ENCODE measurements at regions not wholly inside any gene's neighbourhood (a gene's known extent, or its start where the extent isn't known, plus 50 kb on each side); places are given as distances from the start of the nearest gene placed in this dataset.

DNA sequence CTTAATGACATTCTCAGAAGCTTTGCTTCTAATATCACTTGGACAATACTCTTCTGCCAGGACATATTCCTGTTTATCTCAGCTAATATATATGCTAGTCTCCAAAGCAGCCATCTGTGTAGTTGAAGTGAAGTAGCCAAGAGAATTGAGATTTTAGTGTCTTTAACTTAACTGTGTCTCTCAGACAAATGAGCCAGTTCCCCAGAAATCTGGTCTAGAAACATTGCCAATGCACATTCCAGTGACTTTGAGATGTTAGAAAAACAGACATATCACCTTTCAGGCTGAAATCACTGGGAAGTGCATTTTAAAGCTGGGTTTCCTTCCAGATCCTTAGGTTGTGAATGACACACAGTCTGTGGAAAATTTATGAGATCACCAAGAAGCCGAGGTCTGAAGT lies 114.6 kb downstream of the MTX3 start:
- H3K27me3 ChIP-seq (ENCODE audit: insufficient read depth, low read depth, low read length), result no peaks in the 10 kb centered on the region
- H3K9ac ChIP-seq (ENCODE audit: low read length), result no peak overlapping the region
- no peaks in the 10 kb centered on the region for H3K79me2 ChIP-seq (replicated peaks; ENCODE audit: insufficient read depth, low read length)
- no peaks in the 10 kb centered on the region for H3K9me3 ChIP-seq (ENCODE audit: low read length)
- H3K36me3 ChIP-seq (ENCODE audit: insufficient read depth, low read length), result no peaks in the 10 kb centered on the region
- H3K4me3 ChIP-seq (ENCODE audit: low read length), result no peak overlapping the region
- no peak overlapping the region for H3K27ac ChIP-seq (ENCODE audit: low read length)
- TF ChIP-seq POLR2AphosphoS5 (IDR thresholded peaks at IDR 0.05) (no peak), RAD21 (conservative IDR thresholded peaks at IDR 0.05) (no peak), MXI1 (conservative IDR thresholded peaks at IDR 0.05; ENCODE audit: poor library complexity, severe bottlenecking) (no peak), EP300 (conservative IDR thresholded peaks at IDR 0.05; ENCODE audit: poor library complexity, severe bottlenecking) (no peak), EZH2 (IDR thresholded peaks at IDR 0.05; ENCODE audit: borderline replicate concordance, insufficient read depth, low read length, poor library complexity, severe bottlenecking) (no peak), TAF1 (IDR thresholded peaks at IDR 0.05; ENCODE audit: low read depth) (no peak), SMC3 (conservative IDR thresholded peaks at IDR 0.05; ENCODE audit: poor library complexity) (no peak)
- TF ChIP-seq, protein P1, sequence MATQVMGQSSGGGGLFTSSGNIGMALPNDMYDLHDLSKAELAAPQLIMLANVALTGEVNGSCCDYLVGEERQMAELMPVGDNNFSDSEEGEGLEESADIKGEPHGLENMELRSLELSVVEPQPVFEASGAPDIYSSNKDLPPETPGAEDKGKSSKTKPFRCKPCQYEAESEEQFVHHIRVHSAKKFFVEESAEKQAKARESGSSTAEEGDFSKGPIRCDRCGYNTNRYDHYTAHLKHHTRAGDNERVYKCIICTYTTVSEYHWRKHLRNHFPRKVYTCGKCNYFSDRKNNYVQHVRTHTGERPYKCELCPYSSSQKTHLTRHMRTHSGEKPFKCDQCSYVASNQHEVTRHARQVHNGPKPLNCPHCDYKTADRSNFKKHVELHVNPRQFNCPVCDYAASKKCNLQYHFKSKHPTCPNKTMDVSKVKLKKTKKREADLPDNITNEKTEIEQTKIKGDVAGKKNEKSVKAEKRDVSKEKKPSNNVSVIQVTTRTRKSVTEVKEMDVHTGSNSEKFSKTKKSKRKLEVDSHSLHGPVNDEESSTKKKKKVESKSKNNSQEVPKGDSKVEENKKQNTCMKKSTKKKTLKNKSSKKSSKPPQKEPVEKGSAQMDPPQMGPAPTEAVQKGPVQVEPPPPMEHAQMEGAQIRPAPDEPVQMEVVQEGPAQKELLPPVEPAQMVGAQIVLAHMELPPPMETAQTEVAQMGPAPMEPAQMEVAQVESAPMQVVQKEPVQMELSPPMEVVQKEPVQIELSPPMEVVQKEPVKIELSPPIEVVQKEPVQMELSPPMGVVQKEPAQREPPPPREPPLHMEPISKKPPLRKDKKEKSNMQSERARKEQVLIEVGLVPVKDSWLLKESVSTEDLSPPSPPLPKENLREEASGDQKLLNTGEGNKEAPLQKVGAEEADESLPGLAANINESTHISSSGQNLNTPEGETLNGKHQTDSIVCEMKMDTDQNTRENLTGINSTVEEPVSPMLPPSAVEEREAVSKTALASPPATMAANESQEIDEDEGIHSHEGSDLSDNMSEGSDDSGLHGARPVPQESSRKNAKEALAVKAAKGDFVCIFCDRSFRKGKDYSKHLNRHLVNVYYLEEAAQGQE (IDR thresholded peaks at IDR 0.05; ENCODE audit: borderline replicate concordance), result no peak
- TF ChIP-seq, protein P2, sequence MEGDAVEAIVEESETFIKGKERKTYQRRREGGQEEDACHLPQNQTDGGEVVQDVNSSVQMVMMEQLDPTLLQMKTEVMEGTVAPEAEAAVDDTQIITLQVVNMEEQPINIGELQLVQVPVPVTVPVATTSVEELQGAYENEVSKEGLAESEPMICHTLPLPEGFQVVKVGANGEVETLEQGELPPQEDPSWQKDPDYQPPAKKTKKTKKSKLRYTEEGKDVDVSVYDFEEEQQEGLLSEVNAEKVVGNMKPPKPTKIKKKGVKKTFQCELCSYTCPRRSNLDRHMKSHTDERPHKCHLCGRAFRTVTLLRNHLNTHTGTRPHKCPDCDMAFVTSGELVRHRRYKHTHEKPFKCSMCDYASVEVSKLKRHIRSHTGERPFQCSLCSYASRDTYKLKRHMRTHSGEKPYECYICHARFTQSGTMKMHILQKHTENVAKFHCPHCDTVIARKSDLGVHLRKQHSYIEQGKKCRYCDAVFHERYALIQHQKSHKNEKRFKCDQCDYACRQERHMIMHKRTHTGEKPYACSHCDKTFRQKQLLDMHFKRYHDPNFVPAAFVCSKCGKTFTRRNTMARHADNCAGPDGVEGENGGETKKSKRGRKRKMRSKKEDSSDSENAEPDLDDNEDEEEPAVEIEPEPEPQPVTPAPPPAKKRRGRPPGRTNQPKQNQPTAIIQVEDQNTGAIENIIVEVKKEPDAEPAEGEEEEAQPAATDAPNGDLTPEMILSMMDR (IDR thresholded peaks at IDR 0.05; ENCODE audit: poor library complexity, severe bottlenecking), result no peak
- no peaks in the 10 kb centered on the region for H3F3A ChIP-seq (ENCODE audit: insufficient read depth, low read length, poor library complexity, severe bottlenecking)
- H3K9me2 ChIP-seq (ENCODE audit: insufficient read depth, low read length), result no peaks in the 10 kb centered on the region
- no peaks in the 10 kb centered on the region for H4K20me1 ChIP-seq (ENCODE audit: insufficient read depth)
- H3K4me2 ChIP-seq (ENCODE audit: low read length), result no peak overlapping the region
- H2AFZ ChIP-seq (ENCODE audit: low read depth, low read length), result no peak overlapping the region

DNA sequence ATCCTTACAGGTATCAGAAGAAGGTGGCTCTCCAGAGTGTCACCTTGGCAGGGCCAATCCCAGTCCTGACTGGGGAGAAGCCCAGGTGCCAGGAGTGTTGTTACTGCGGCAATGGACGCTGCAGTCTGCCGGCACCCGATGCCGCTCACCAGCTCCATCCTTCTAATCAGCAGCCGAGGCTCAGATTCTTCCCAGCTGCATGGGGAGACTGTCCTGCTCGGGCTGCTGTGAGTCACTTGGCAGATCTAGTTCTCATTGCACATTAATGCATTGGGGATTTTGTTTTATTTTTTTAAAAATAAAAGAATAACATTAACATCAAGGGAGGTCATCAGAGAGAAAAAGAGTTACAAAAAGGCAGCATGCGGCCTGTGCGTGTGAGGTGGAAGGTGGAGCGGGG lies 115.8 kb downstream of the MTX3 start:
- no peaks in the 10 kb centered on the region for H3K79me2 ChIP-seq (replicated peaks; ENCODE audit: insufficient read depth, low read length)
- H3K4me3 ChIP-seq (ENCODE audit: low read length), result no peak overlapping the region
- H3K4me2 ChIP-seq (ENCODE audit: low read length), result no peak overlapping the region
- H3K9me3 ChIP-seq (ENCODE audit: low read length), result no peaks in the 10 kb centered on the region
- H3K9me2 ChIP-seq (ENCODE audit: insufficient read depth, low read length), result no peaks in the 10 kb centered on the region
- TF ChIP-seq, protein P1 (IDR thresholded peaks at IDR 0.05; ENCODE audit: borderline replicate concordance), result no peak
- TF ChIP-seq MXI1 (conservative IDR thresholded peaks at IDR 0.05; ENCODE audit: poor library complexity, severe bottlenecking), result no peak
- no peak for TF ChIP-seq SMC3 (conservative IDR thresholded peaks at IDR 0.05; ENCODE audit: poor library complexity)
- no peak for TF ChIP-seq EZH2 (IDR thresholded peaks at IDR 0.05; ENCODE audit: borderline replicate concordance, insufficient read depth, low read length, poor library complexity, severe bottlenecking)
- H3F3A ChIP-seq (ENCODE audit: insufficient read depth, low read length, poor library complexity, severe bottlenecking), result no peaks in the 10 kb centered on the region
- H3K36me3 ChIP-seq (ENCODE audit: insufficient read depth, low read length), result no peaks in the 10 kb centered on the region
- no peak overlapping the region for H3K9ac ChIP-seq (ENCODE audit: low read length)
- no peak overlapping the region for H2AFZ ChIP-seq (ENCODE audit: low read depth, low read length)
- H3K27ac ChIP-seq (ENCODE audit: low read length), result no peak overlapping the region
- H3K27me3 ChIP-seq (ENCODE audit: insufficient read depth, low read depth, low read length), result no peaks in the 10 kb centered on the region
- H4K20me1 ChIP-seq (ENCODE audit: insufficient read depth), result no peaks in the 10 kb centered on the region
